ENCODE measurements at regions not wholly inside any gene's neighbourhood (a gene's known extent, or its start where the extent isn't known, plus 50 kb on each side); places are given as distances from the start of the nearest gene placed in this dataset.

- no peak for DNase-seq (ENCODE audit: low spot score in 2 of 2)
- H3K27me3 ChIP-seq (ENCODE audit: low read depth): no peaks in the 10 kb centered on the region
- no peaks in the 10 kb centered on the region for H3K9me3 ChIP-seq
- in situ Hi-C loops (cut with MboI; ENCODE audit: low sequenced_read_pairs): no loop called here
- H3K36me3 ChIP-seq (replicated peaks): no peaks in the 10 kb centered on the region
- no peak overlapping the region for H3K4me3 ChIP-seq
- H3K4me1 ChIP-seq: no peaks in the 10 kb centered on the region
Measured at GRCh38 chrX:20513185-20513584, 246.5 kb upstream of the RPS6KA3 start.

GRCh38 chrX:20511792-20512191 is 245.1 kb upstream of the RPS6KA3 start:
- Histone ChIP-seq H3K9me3 (no peaks in the 10 kb centered on the region), H3K36me3 (replicated peaks) (no peaks in the 10 kb centered on the region), H3K4me1 (no peaks in the 10 kb centered on the region), H3K4me3 (no peak overlapping the region), H3K27me3 (ENCODE audit: low read depth) (no peaks in the 10 kb centered on the region; the same call in 1 of the 2 replicates)
- in situ Hi-C loops (cut with MboI; ENCODE audit: low sequenced_read_pairs): no loop called here
- DNase-seq (ENCODE audit: low spot score in 2 of 2): no peak

- no peak for DNase-seq (ENCODE audit: low spot score in 2 of 2)
- no peaks in the 10 kb centered on the region for H3K9me3 ChIP-seq
- no peaks in the 10 kb centered on the region for H3K36me3 ChIP-seq (replicated peaks)
- H3K27me3 ChIP-seq (ENCODE audit: low read depth): no peaks in the 10 kb centered on the region; the same call in 1 of the 2 replicates
- no peak overlapping the region for H3K4me3 ChIP-seq
- H3K4me1 ChIP-seq: no peaks in the 10 kb centered on the region
- in situ Hi-C loops (cut with MboI; ENCODE audit: low sequenced_read_pairs): no loop called here
Measured at GRCh38 chrX:20507901-20508620, 241.4 kb upstream of the RPS6KA3 start.

- H3K27me3 ChIP-seq (ENCODE audit: low read depth): no peaks in the 10 kb centered on the region; the same call in 1 of the 2 replicates
- H3K36me3 ChIP-seq (replicated peaks): no peaks in the 10 kb centered on the region
- H3K4me3 ChIP-seq: no peak overlapping the region
- in situ Hi-C loops (cut with MboI; ENCODE audit: low sequenced_read_pairs): no loop called here
- no peak for DNase-seq (ENCODE audit: low spot score in 2 of 2)
- H3K4me1 ChIP-seq: no peaks in the 10 kb centered on the region
- H3K9me3 ChIP-seq: no peaks in the 10 kb centered on the region
Measured at GRCh38 chrX:20506739-20507138, 240.0 kb upstream of the RPS6KA3 start.

- DNase-seq (ENCODE audit: low spot score in 2 of 2): no peak
- in situ Hi-C loops (cut with MboI; ENCODE audit: low sequenced_read_pairs): no loop called here
- Histone ChIP-seq H3K27me3 (ENCODE audit: low read depth) (no peaks in the 10 kb centered on the region), H3K36me3 (replicated peaks) (no peaks in the 10 kb centered on the region), H3K4me3 (no peak overlapping the region), H3K4me1 (no peaks in the 10 kb centered on the region), H3K9me3 (no peaks in the 10 kb centered on the region)
Measured at GRCh38 chrX:20500949-20501348, 234.2 kb upstream of the RPS6KA3 start.

GRCh38 chrX:20500171-20500865 is 233.6 kb upstream of the RPS6KA3 start:
- H3K4me3 ChIP-seq: no peak overlapping the region
- no peaks in the 10 kb centered on the region for H3K4me1 ChIP-seq
- no peaks in the 10 kb centered on the region for H3K27me3 ChIP-seq (ENCODE audit: low read depth)
- DNase-seq (ENCODE audit: low spot score in 2 of 2): no peak
- in situ Hi-C loops (cut with MboI; ENCODE audit: low sequenced_read_pairs): no loop called here
- H3K36me3 ChIP-seq (replicated peaks): no peaks in the 10 kb centered on the region
- no peaks in the 10 kb centered on the region for H3K9me3 ChIP-seq

- no peaks in the 10 kb centered on the region for H3K9me3 ChIP-seq
- H3K4me3 ChIP-seq: no peak overlapping the region
- H3K4me1 ChIP-seq: no peaks in the 10 kb centered on the region
- in situ Hi-C loops (cut with MboI; ENCODE audit: low sequenced_read_pairs): no loop called here
- no peaks in the 10 kb centered on the region for H3K27me3 ChIP-seq (ENCODE audit: low read depth)
- H3K36me3 ChIP-seq (replicated peaks): no peaks in the 10 kb centered on the region
- DNase-seq (ENCODE audit: low spot score in 2 of 2): no peak
Measured at GRCh38 chrX:20499763-20500162, 233.1 kb upstream of the RPS6KA3 start.

GRCh38 chrX:20498851-20499635 is 232.3 kb upstream of the RPS6KA3 start:
- Histone ChIP-seq H3K27me3 (ENCODE audit: low read depth) (no peaks in the 10 kb centered on the region), H3K4me1 (no peaks in the 10 kb centered on the region), H3K36me3 (replicated peaks) (no peaks in the 10 kb centered on the region), H3K9me3 (no peaks in the 10 kb centered on the region), H3K4me3 (no peak overlapping the region)
- DNase-seq (ENCODE audit: low spot score in 2 of 2): no peak
- in situ Hi-C loops (cut with MboI; ENCODE audit: low sequenced_read_pairs): no loop called here

- no peaks in the 10 kb centered on the region for H3K4me1 ChIP-seq
- no peaks in the 10 kb centered on the region for H3K9me3 ChIP-seq
- in situ Hi-C loops (cut with MboI; ENCODE audit: low sequenced_read_pairs): no loop called here
- no peaks in the 10 kb centered on the region for H3K27me3 ChIP-seq (ENCODE audit: low read depth)
- DNase-seq (ENCODE audit: low spot score in 2 of 2): no peak
- no peaks in the 10 kb centered on the region for H3K36me3 ChIP-seq (replicated peaks)
- no peak overlapping the region for H3K4me3 ChIP-seq
Measured at GRCh38 chrX:20495575-20495974, 228.9 kb upstream of the RPS6KA3 start.

GRCh38 chrX:20488473-20488872 is 221.8 kb upstream of the RPS6KA3 start:
- Histone ChIP-seq H3K36me3 (replicated peaks) (no peaks in the 10 kb centered on the region), H3K4me1 (no peaks in the 10 kb centered on the region), H3K27me3 (ENCODE audit: low read depth) (no peaks in the 10 kb centered on the region), H3K4me3 (no peak overlapping the region), H3K9me3 (no peaks in the 10 kb centered on the region)
- in situ Hi-C loops (cut with MboI; ENCODE audit: low sequenced_read_pairs): no loop called here
- DNase-seq (ENCODE audit: low spot score in 2 of 2): no peak

- in situ Hi-C loops (cut with MboI; ENCODE audit: low sequenced_read_pairs): no loop called here
- no peaks in the 10 kb centered on the region for H3K9me3 ChIP-seq
- no peaks in the 10 kb centered on the region for H3K4me1 ChIP-seq
- H3K4me3 ChIP-seq: no peak overlapping the region
- H3K27me3 ChIP-seq (ENCODE audit: low read depth): no peaks in the 10 kb centered on the region
- no peaks in the 10 kb centered on the region for H3K36me3 ChIP-seq (replicated peaks)
- no peak for DNase-seq (ENCODE audit: low spot score in 2 of 2)
Measured at GRCh38 chrX:20487227-20487626, 220.5 kb upstream of the RPS6KA3 start.

- in situ Hi-C loops (cut with MboI; ENCODE audit: low sequenced_read_pairs): no loop called here
- no peaks in the 10 kb centered on the region for H3K4me1 ChIP-seq
- H3K4me3 ChIP-seq: no peak overlapping the region
- no peaks in the 10 kb centered on the region for H3K27me3 ChIP-seq (ENCODE audit: low read depth)
- no peak for DNase-seq (ENCODE audit: low spot score in 2 of 2)
- no peaks in the 10 kb centered on the region for H3K36me3 ChIP-seq (replicated peaks)
- no peaks in the 10 kb centered on the region for H3K9me3 ChIP-seq
Measured at GRCh38 chrX:20481632-20482031, 214.9 kb upstream of the RPS6KA3 start.

- no peak for DNase-seq (ENCODE audit: low spot score in 2 of 2)
- H3K9me3 ChIP-seq: no peaks in the 10 kb centered on the region
- no peaks in the 10 kb centered on the region for H3K27me3 ChIP-seq (ENCODE audit: low read depth)
- H3K36me3 ChIP-seq (replicated peaks): no peaks in the 10 kb centered on the region
- H3K4me1 ChIP-seq: no peaks in the 10 kb centered on the region
- H3K4me3 ChIP-seq: no peak overlapping the region
- in situ Hi-C loops (cut with MboI; ENCODE audit: low sequenced_read_pairs): no loop called here
Measured at GRCh38 chrX:20479896-20480295, 213.2 kb upstream of the RPS6KA3 start.

- Histone ChIP-seq H3K4me3 (no peak overlapping the region), H3K36me3 (replicated peaks) (no peaks in the 10 kb centered on the region), H3K9me3 (no peaks in the 10 kb centered on the region), H3K4me1 (no peaks in the 10 kb centered on the region), H3K27me3 (ENCODE audit: low read depth) (no peaks in the 10 kb centered on the region)
- no peak for DNase-seq (ENCODE audit: low spot score in 2 of 2)
- in situ Hi-C loops (cut with MboI; ENCODE audit: low sequenced_read_pairs): no loop called here
Measured at GRCh38 chrX:20479048-20479447, 212.3 kb upstream of the RPS6KA3 start.

Data from HAP-1 (cell line).